Loucy (cell line): ENCODE measurements at regions not wholly inside any gene's neighbourhood (a gene's known extent, or its start where the extent isn't known, plus 50 kb on each side); places are given as distances from the start of the nearest gene placed in this dataset.

Source experiments
- EZH2phosphoT487 ChIP-seq: fragments of 200-600 bp; IDR thresholded peaks from 2 replicates; pipeline ENCODE4 v1.6.1; 2018; ENCODE audit warnings: antibody characterized with exemption, mild to moderate bottlenecking, moderate library complexity, borderline replicate concordance
- TF ChIP-seq, protein P1 (sequence below): fragments of 200-600 bp; sonication (generic); conservative IDR thresholded peaks from 2 replicates; pipeline ENCODE4 v1.5.1; 2014; ENCODE audit warnings: mild to moderate bottlenecking, antibody characterized with exemption, low read length

DNA sequence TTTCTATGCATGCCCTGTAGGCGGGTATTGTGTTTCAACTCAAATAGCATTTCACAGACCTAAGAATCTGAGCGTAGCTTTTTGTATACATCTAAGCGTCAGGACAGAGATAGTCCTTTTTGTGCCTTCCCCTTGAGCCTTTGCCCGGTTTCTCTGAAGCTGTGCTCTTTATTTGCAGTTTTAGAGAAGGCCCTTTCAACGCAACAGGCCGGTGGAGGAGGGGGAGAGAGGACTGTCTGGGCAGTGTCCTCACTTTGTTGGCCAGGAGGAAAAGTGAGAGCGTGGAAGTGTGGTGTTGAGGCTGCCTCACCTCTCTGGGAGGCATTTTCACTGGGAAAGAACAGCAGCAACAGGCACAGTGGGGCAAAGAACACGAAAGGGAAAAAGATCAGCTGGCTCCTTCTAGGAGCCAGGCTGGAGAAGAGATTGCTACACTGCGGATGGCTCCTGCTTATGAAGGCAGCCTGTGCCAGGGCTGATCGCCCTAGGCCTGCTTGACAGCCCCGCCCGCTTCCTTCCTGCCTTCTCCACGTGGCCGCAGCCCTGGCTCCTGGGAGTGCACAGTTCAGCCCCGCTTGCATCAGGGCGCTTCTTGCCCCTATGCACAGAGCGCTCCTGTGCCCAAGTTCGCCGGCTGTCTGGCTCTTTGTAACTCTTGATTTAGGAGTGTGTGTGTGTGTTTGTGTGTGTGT is 195.6 kb upstream of the POU3F3 start:
- TF ChIP-seq, protein P1, sequence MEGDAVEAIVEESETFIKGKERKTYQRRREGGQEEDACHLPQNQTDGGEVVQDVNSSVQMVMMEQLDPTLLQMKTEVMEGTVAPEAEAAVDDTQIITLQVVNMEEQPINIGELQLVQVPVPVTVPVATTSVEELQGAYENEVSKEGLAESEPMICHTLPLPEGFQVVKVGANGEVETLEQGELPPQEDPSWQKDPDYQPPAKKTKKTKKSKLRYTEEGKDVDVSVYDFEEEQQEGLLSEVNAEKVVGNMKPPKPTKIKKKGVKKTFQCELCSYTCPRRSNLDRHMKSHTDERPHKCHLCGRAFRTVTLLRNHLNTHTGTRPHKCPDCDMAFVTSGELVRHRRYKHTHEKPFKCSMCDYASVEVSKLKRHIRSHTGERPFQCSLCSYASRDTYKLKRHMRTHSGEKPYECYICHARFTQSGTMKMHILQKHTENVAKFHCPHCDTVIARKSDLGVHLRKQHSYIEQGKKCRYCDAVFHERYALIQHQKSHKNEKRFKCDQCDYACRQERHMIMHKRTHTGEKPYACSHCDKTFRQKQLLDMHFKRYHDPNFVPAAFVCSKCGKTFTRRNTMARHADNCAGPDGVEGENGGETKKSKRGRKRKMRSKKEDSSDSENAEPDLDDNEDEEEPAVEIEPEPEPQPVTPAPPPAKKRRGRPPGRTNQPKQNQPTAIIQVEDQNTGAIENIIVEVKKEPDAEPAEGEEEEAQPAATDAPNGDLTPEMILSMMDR: no peak
- TF ChIP-seq EZH2phosphoT487: no peak
